Neural cell (in vitro differentiated cells): ENCODE measurements at regions not wholly inside any gene's neighbourhood (a gene's known extent, or its start where the extent isn't known, plus 50 kb on each side); places are given as distances from the start of the nearest gene placed in this dataset.

Source experiments
- H2AFZ ChIP-seq: fragments of 200-600, 300-800 bp; sonication (generic), shearing (Covaris generic); 2 replicates; pipeline ENCODE4 v1.6.0; 2014; ENCODE audit warnings: low read depth, mild to moderate bottlenecking, antibody characterized with exemption, low read length, moderate library complexity
- H3F3A ChIP-seq: fragments of 200-600 bp; shearing (Covaris generic); 2 replicates; pipeline ENCODE4 v1.6.1; 2016; ENCODE audit warnings: mild to moderate bottlenecking, moderate library complexity, mixed read lengths, antibody characterized with exemption, low read length; ENCODE audit not compliant: insufficient read depth, poor library complexity, severe bottlenecking
- H3K27ac ChIP-seq: fragments of 200-600, 300-800 bp; sonication (generic), shearing (Covaris generic); 2 replicates; pipeline ENCODE4 v1.5.1; 2014; ENCODE audit warnings: mild to moderate bottlenecking, low read length, moderate library complexity
- H3K27me3 ChIP-seq: fragments of 300-800, 200-600 bp; sonication (generic), shearing (Covaris generic); 2 replicates; pipeline ENCODE4 v1.6.0; 2014; ENCODE audit warnings: mild to moderate bottlenecking, low read depth, low read length, moderate library complexity; ENCODE audit not compliant: insufficient read depth
- H3K36me3 ChIP-seq: fragments of 300-800, 200-600 bp; sonication (generic), shearing (Covaris generic); 2 replicates; pipeline ENCODE4 v1.5.1; 2014; ENCODE audit warnings: mild to moderate bottlenecking, antibody characterized with exemption, low read length, moderate library complexity; ENCODE audit not compliant: insufficient read depth
- H3K4me2 ChIP-seq: fragments of 300-800, 200-600 bp; sonication (generic), shearing (Covaris generic); 2 replicates; pipeline ENCODE4 v1.6.0; 2014; ENCODE audit warnings: mild to moderate bottlenecking, low read length
- H3K4me3 ChIP-seq: fragments of 300-800, 200-600 bp; sonication (generic), shearing (Covaris generic); 2 replicates; pipeline ENCODE4 v1.5.1; 2014; ENCODE audit warnings: mild to moderate bottlenecking, low read length, moderate library complexity
- H3K79me2 ChIP-seq: fragments of 200-600 bp; shearing (Covaris generic); replicated peaks from 2 replicates; pipeline ENCODE4 v1.6.0; 2014; ENCODE audit warnings: mild to moderate bottlenecking, low read length, moderate library complexity; ENCODE audit not compliant: insufficient read depth
- H3K9ac ChIP-seq: fragments of 300-800, 200-600 bp; sonication (generic), shearing (Covaris generic); 2 replicates; pipeline ENCODE4 v1.6.1; 2016; ENCODE audit warnings: mild to moderate bottlenecking, low read length, mixed read lengths
- H3K9me2 ChIP-seq: fragments of 200-600 bp; shearing (Covaris generic); 2 replicates; pipeline ENCODE4 v1.6.1; 2016; ENCODE audit warnings: mild to moderate bottlenecking, low read length, mixed read lengths; ENCODE audit not compliant: insufficient read depth
- H3K9me3 ChIP-seq: fragments of 200-600, 300-800 bp; sonication (generic), shearing (Covaris generic); 2 replicates; pipeline ENCODE4 v1.6.1; 2016; ENCODE audit warnings: mild to moderate bottlenecking, mixed run types, low read length, moderate library complexity, mixed read lengths
- H4K20me1 ChIP-seq: fragments of 200-600 bp; shearing (Covaris generic); 2 replicates; pipeline ENCODE4 v1.6.1; 2016; ENCODE audit warnings: mild to moderate bottlenecking, mixed run types; ENCODE audit not compliant: insufficient read depth
- EP300 ChIP-seq: fragments of 450-650 bp; conservative IDR thresholded peaks from 2 replicates; pipeline ENCODE4 v1.6.1; 2014; ENCODE audit warnings: antibody characterized with exemption, mild to moderate bottlenecking, moderate library complexity; ENCODE audit not compliant: poor library complexity, severe bottlenecking
- EZH2 ChIP-seq: fragments of 200-600, 300-800 bp; shearing (Covaris generic), sonication (generic); IDR thresholded peaks from 2 replicates; pipeline ENCODE4 v1.6.1; 2014; ENCODE audit warnings: antibody characterized with exemption, low read length, borderline replicate concordance, mild to moderate bottlenecking; ENCODE audit not compliant: insufficient read depth, poor library complexity, severe bottlenecking
- MXI1 ChIP-seq: fragments of 450-650 bp; conservative IDR thresholded peaks from 2 replicates; pipeline ENCODE4 v1.6.1; 2014; ENCODE audit warnings: antibody characterized with exemption, mild to moderate bottlenecking; ENCODE audit not compliant: poor library complexity, severe bottlenecking
- POLR2AphosphoS5 ChIP-seq: IDR thresholded peaks from 2 replicates; pipeline ENCODE4 v1.6.1; 2012
- RAD21 ChIP-seq: fragments of 450-650 bp; conservative IDR thresholded peaks from 2 replicates; pipeline ENCODE4 v1.6.1; 2014; ENCODE audit warnings: antibody characterized with exemption, mild to moderate bottlenecking, moderate library complexity
- REST ChIP-seq: IDR thresholded peaks from 2 replicates; pipeline ENCODE4 v1.6.1; 2012; ENCODE audit warnings: borderline replicate concordance
- SMC3 ChIP-seq: fragments of 450-650 bp; conservative IDR thresholded peaks from 2 replicates; pipeline ENCODE4 v1.6.1; 2014; ENCODE audit warnings: antibody characterized with exemption, mild to moderate bottlenecking, moderate library complexity; ENCODE audit not compliant: poor library complexity
- TAF1 ChIP-seq: IDR thresholded peaks from 2 replicates; pipeline ENCODE4 v1.6.1; 2012; ENCODE audit warnings: low read depth
- TF ChIP-seq, protein P1 (sequence below): fragments of 450-650 bp; IDR thresholded peaks from 2 replicates; pipeline ENCODE4 v1.5.1; 2014; ENCODE audit warnings: antibody characterized with exemption, mild to moderate bottlenecking, moderate library complexity; ENCODE audit not compliant: poor library complexity, severe bottlenecking

- TF ChIP-seq REST (no peak), TAF1 (no peak), SMC3 (no peak), POLR2AphosphoS5 (no peak), RAD21 (no peak), MXI1 (no peak), EZH2 (no peak), EP300 (no peak)
- TF ChIP-seq, protein P1, sequence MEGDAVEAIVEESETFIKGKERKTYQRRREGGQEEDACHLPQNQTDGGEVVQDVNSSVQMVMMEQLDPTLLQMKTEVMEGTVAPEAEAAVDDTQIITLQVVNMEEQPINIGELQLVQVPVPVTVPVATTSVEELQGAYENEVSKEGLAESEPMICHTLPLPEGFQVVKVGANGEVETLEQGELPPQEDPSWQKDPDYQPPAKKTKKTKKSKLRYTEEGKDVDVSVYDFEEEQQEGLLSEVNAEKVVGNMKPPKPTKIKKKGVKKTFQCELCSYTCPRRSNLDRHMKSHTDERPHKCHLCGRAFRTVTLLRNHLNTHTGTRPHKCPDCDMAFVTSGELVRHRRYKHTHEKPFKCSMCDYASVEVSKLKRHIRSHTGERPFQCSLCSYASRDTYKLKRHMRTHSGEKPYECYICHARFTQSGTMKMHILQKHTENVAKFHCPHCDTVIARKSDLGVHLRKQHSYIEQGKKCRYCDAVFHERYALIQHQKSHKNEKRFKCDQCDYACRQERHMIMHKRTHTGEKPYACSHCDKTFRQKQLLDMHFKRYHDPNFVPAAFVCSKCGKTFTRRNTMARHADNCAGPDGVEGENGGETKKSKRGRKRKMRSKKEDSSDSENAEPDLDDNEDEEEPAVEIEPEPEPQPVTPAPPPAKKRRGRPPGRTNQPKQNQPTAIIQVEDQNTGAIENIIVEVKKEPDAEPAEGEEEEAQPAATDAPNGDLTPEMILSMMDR = no peak
- Histone ChIP-seq H3K4me2 (no peak overlapping the region), H3F3A (no peaks in the 10 kb centered on the region)
Observed at GRCh38 chr9:109904666-109905065, 124.7 kb downstream of the PALM2AKAP2 start.

GRCh38 chr9:109905472-109905871, 125.5 kb downstream of the PALM2AKAP2 start:
- Histone ChIP-seq H3K36me3 (no peaks in the 10 kb centered on the region), H3F3A (no peaks in the 10 kb centered on the region), H3K27ac (no peak overlapping the region), H3K9me3 (no peaks in the 10 kb centered on the region), H3K79me2 (no peaks in the 10 kb centered on the region), H3K4me2 (no peak overlapping the region), H3K4me3 (no peak overlapping the region), H3K9ac (no peak overlapping the region), H3K27me3 (no peaks in the 10 kb centered on the region), H2AFZ (no peak overlapping the region), H4K20me1 (no peaks in the 10 kb centered on the region), H3K9me2 (no peaks in the 10 kb centered on the region)
- TF ChIP-seq REST (no peak), MXI1 (no peak), EZH2 (no peak), POLR2AphosphoS5 (no peak), EP300 (no peak)
- TF ChIP-seq, protein P1 = no peak

More at GRCh38 chr9:109904666-109905065, 124.7 kb downstream of the PALM2AKAP2 start:
- H3K27me3 ChIP-seq = no peaks in the 10 kb centered on the region
- H4K20me1 ChIP-seq = no peaks in the 10 kb centered on the region
- no peaks in the 10 kb centered on the region for H3K79me2 ChIP-seq
- H3K9me2 ChIP-seq = no peaks in the 10 kb centered on the region
- no peak overlapping the region for H3K27ac ChIP-seq
- no peak overlapping the region for H2AFZ ChIP-seq
- no peaks in the 10 kb centered on the region for H3K36me3 ChIP-seq
- no peaks in the 10 kb centered on the region for H3K9me3 ChIP-seq
- no peak overlapping the region for H3K4me3 ChIP-seq
- H3K9ac ChIP-seq = no peak overlapping the region
